Esophagus muscularis mucosa (tissue), 4 donors: ENCODE measurements at regions not wholly inside any gene's neighbourhood (a gene's known extent, or its start where the extent isn't known, plus 50 kb on each side); places are given as distances from the start of the nearest gene placed in this dataset.
"Not testable (repeated sequence)": the region's sequence is repeated elsewhere in the genome, so short reads cannot be mapped to it uniquely, and the experiment has no call there.

Source experiments
- DNase-seq: peaks from one replicate; pipeline ENCODE4 v3.0.0-alpha.2; 2017; ENCODE audit errors: extremely low spot score
- H3K27ac ChIP-seq, 4 donors: fragments of 200-600 bp; sonication (generic); replicated peaks in 1 of 4; 1 replicate in 3 of 4; 2 replicates in 1 of 4; pipeline ENCODE4 v1.5.1; 2016 to 2019; ENCODE audit warnings: mild to moderate bottlenecking in 1 of 4
- H3K27me3 ChIP-seq, 4 donors: fragments of 200-600 bp; sonication (generic); one replicate each; pipeline versions ENCODE4 v1.5.1 to v1.6.0; 2016 to 2019
- H3K36me3 ChIP-seq, 4 donors: fragments of 200-600 bp; sonication (generic); one replicate each; pipeline ENCODE4 v1.5.1; 2016 to 2019
- H3K4me1 ChIP-seq, 4 donors: fragments of 200-600 bp; sonication (generic); one replicate each; pipeline ENCODE4 v1.5.1; 2016 to 2019
- H3K4me3 ChIP-seq, 4 donors: fragments of 200-600 bp; sonication (generic); 1 replicate in 2 of 4; 2 replicates in 2 of 4; pipeline ENCODE4 v1.5.1; 2016 to 2019; ENCODE audit warnings: mild to moderate bottlenecking in 4 of 4, moderate library complexity in 1 of 4
- H3K9me3 ChIP-seq, 4 donors: fragments of 200-600 bp; sonication (generic); 1 replicate in 3 of 4; 2 replicates in 1 of 4; pipeline ENCODE4 v1.5.1; 2016 to 2019
- CTCF ChIP-seq, 3 experiments: fragments of 200-600 bp in 2 of 3; fragments of 450-650 bp in 1 of 3; sonication (generic) in 2 of 3; IDR thresholded peaks; one replicate each; pipeline ENCODE4 v1.5.1; 2017 to 2019; ENCODE audit warnings: antibody characterized with exemption in 3 of 3, mild to moderate bottlenecking in 2 of 3, moderate library complexity in 1 of 3
- EP300 ChIP-seq: sonication (generic); formaldehyde crosslinking; IDR thresholded peaks from one replicate; pipeline ENCODE4 v1.6.1; 2017; ENCODE audit warnings: antibody characterized with exemption
- POLR2A ChIP-seq: fragments of 450-650 bp; IDR thresholded peaks from one replicate; pipeline ENCODE4 v1.6.1; 2017; ENCODE audit warnings: antibody characterized with exemption, moderate library complexity, mild to moderate bottlenecking, low read depth
- POLR2AphosphoS5 ChIP-seq, 2 donors: sonication (generic); formaldehyde crosslinking; IDR thresholded peaks; one replicate each; pipeline ENCODE4 v1.6.1; 2017; ENCODE audit warnings: antibody characterized with exemption in 2 of 2
- WGBS: methylation state at CpG from one replicate; pipeline ENCODE4 v1.1.5; 2018; 5-methylcytosine and 5-hydroxymethylcytosine counted together
- intact Hi-C: fragments of 100-400 bp; cut with DNase I; formaldehyde crosslinking; loops from one replicate; pipeline ENCODE4 v1.15.1; 2023

- H3K4me3 ChIP-seq, result no peak overlapping the region
- WGBS, result 70% methylated on average over 2 of the region's 2 CpGs
- intact Hi-C loops, result no loop called here
- H3K4me1 ChIP-seq, result no peaks in the 10 kb centered on the region
- H3K36me3 ChIP-seq, result no peaks in the 10 kb centered on the region
- no peak for TF ChIP-seq POLR2A
- no peak for TF ChIP-seq CTCF (IDR thresholded peaks at IDR 0.05)
- no peak for TF ChIP-seq EP300
- no peak for TF ChIP-seq POLR2AphosphoS5 (IDR thresholded peaks at IDR 0.05)
- DNase-seq, result no peak
- no peak overlapping the region for H3K27ac ChIP-seq
- H3K9me3 ChIP-seq, result no peaks in the 10 kb centered on the region
- H3K27me3 ChIP-seq, result no peaks in the 10 kb centered on the region
Measured at GRCh38 chr5:101292199-101292598, 389.1 kb upstream of the ST8SIA4 start.

GRCh38 chr5:101290761-101291160 is 387.7 kb upstream of the ST8SIA4 start:
- H3K36me3 ChIP-seq, intact Hi-C loops, H3K4me1 ChIP-seq, H3K9me3 ChIP-seq, H3K27ac ChIP-seq, DNase-seq, H3K27me3 ChIP-seq, H3K4me3 ChIP-seq: not testable (repeated sequence)
- 78% methylated on average over 1 of the region's 1 CpG for WGBS

GRCh38 chr5:101288633-101289032 is 385.6 kb upstream of the ST8SIA4 start:
- TF ChIP-seq POLR2A (no peak), EP300 (no peak), POLR2AphosphoS5 (IDR thresholded peaks at IDR 0.05) (no peak), CTCF (IDR thresholded peaks at IDR 0.05) (no peak)
- intact Hi-C loops, result no loop called here

GRCh38 chr5:101284736-101285375 is 381.8 kb upstream of the ST8SIA4 start:
- Histone ChIP-seq H3K9me3 (no peaks in the 10 kb centered on the region), H3K36me3 (no peaks in the 10 kb centered on the region), H3K27me3 (no peaks in the 10 kb centered on the region), H3K4me1 (no peaks in the 10 kb centered on the region), H3K4me3 (no peak overlapping the region), H3K27ac (no peak overlapping the region)
- DNase-seq, result no peak
- TF ChIP-seq CTCF (IDR thresholded peaks at IDR 0.05), result no peak
- no peak for TF ChIP-seq POLR2A
- WGBS, result 0% methylated on average over 1 of the region's 1 CpG
- intact Hi-C loops, result no loop called here

More at GRCh38 chr5:101288633-101289032, 385.6 kb upstream of the ST8SIA4 start:
- no peaks in the 10 kb centered on the region for H3K4me1 ChIP-seq
- no peaks in the 10 kb centered on the region for H3K9me3 ChIP-seq
- WGBS, result 89% methylated on average over 7 of the region's 7 CpGs
- no peak for DNase-seq
- no peak overlapping the region for H3K4me3 ChIP-seq
- no peaks in the 10 kb centered on the region for H3K27me3 ChIP-seq
- no peaks in the 10 kb centered on the region for H3K36me3 ChIP-seq
- H3K27ac ChIP-seq, result no peak overlapping the region

- H3K27me3 ChIP-seq, H3K4me3 ChIP-seq, H3K27ac ChIP-seq, H3K9me3 ChIP-seq, intact Hi-C loops, H3K4me1 ChIP-seq, H3K36me3 ChIP-seq, DNase-seq: not testable (repeated sequence)
- 85% methylated on average over 3 of the region's 3 CpGs for WGBS
Measured at GRCh38 chr5:101283938-101284337, 380.9 kb upstream of the ST8SIA4 start.

- TF ChIP-seq POLR2A, result no peak
- no peak for TF ChIP-seq EP300
- TF ChIP-seq POLR2AphosphoS5 (IDR thresholded peaks at IDR 0.05), result no peak
- no peak for TF ChIP-seq CTCF (IDR thresholded peaks at IDR 0.05)
- intact Hi-C loops, result no loop called here
- 77% methylated on average over 2 of the region's 2 CpGs for WGBS
Measured at GRCh38 chr5:101278917-101279316, 375.8 kb upstream of the ST8SIA4 start.

More at GRCh38 chr5:101278917-101279316, 375.8 kb upstream of the ST8SIA4 start:
- H3K9me3 ChIP-seq, result no peaks in the 10 kb centered on the region
- no peaks in the 10 kb centered on the region for H3K27me3 ChIP-seq
- H3K4me1 ChIP-seq, result no peaks in the 10 kb centered on the region
- no peaks in the 10 kb centered on the region for H3K36me3 ChIP-seq
- DNase-seq, result no peak
- H3K4me3 ChIP-seq, result no peak overlapping the region
- no peak overlapping the region for H3K27ac ChIP-seq
